GM23248 (cell line): ENCODE measurements at regions not wholly inside any gene's neighbourhood (a gene's known extent, or its start where the extent isn't known, plus 50 kb on each side); places are given as distances from the start of the nearest gene placed in this dataset.

Experiments
- DNase-seq: peaks from one replicate; pipeline ENCODE4 v3.0.0-alpha.2; 2015
- H2AFZ ChIP-seq: fragments of 200-600 bp; sonication (generic); 2 replicates; pipeline ENCODE4 v1.6.1; 2016; ENCODE audit warnings: antibody characterized with exemption
- H3F3A ChIP-seq: fragments of 200-600 bp; sonication (generic); 2 replicates; pipeline ENCODE4 v1.6.1; 2016; ENCODE audit warnings: mild to moderate bottlenecking, antibody characterized with exemption, mixed run types; ENCODE audit not compliant: insufficient read depth
- H3K27ac ChIP-seq: fragments of 200-600 bp; sonication (generic); 2 replicates; pipeline ENCODE4 v1.5.1; 2016; ENCODE audit warnings: mild to moderate bottlenecking
- H3K27me3 ChIP-seq: fragments of 200-600 bp; sonication (generic); replicated peaks from 2 replicates; pipeline ENCODE4 v1.6.1; 2016; ENCODE audit warnings: mild to moderate bottlenecking; ENCODE audit not compliant: insufficient read depth
- H3K36me3 ChIP-seq: fragments of 200-600 bp; sonication (generic); 2 replicates; pipeline ENCODE4 v1.6.1; 2016; ENCODE audit warnings: low read depth, mild to moderate bottlenecking
- H3K4me1 ChIP-seq: fragments of 200-600 bp; sonication (generic); 2 replicates; pipeline ENCODE4 v1.6.1; 2016; ENCODE audit warnings: mild to moderate bottlenecking; ENCODE audit not compliant: insufficient read depth
- H3K4me2 ChIP-seq: fragments of 200-600 bp; sonication (generic); one replicate; pipeline ENCODE4 v1.6.1; 2016; ENCODE audit warnings: mild to moderate bottlenecking; ENCODE audit not compliant: unreplicated experiment
- H3K4me3 ChIP-seq: fragments of 200-600 bp; sonication (generic); 2 replicates; pipeline ENCODE4 v1.5.1; 2016; ENCODE audit warnings: mild to moderate bottlenecking
- H3K79me2 ChIP-seq: fragments of 200-600 bp; sonication (generic); 2 replicates; pipeline ENCODE4 v1.6.1; 2016; ENCODE audit warnings: mild to moderate bottlenecking; ENCODE audit not compliant: insufficient read depth
- H3K9ac ChIP-seq: fragments of 200-600 bp; sonication (generic); 2 replicates; pipeline ENCODE4 v1.6.1; 2016; ENCODE audit warnings: mild to moderate bottlenecking
- H3K9me2 ChIP-seq: fragments of 200-600 bp; sonication (generic); 2 replicates; pipeline ENCODE4 v1.6.1; 2016; ENCODE audit warnings: mixed run types, mild to moderate bottlenecking, moderate library complexity; ENCODE audit not compliant: insufficient read depth
- H3K9me3 ChIP-seq: fragments of 200-600 bp; sonication (generic); one replicate; pipeline ENCODE4 v1.6.1; 2017; ENCODE audit warnings: low read depth
- H4K20me1 ChIP-seq: fragments of 200-600 bp; sonication (generic); 2 replicates; pipeline ENCODE4 v1.6.0; 2016; ENCODE audit not compliant: insufficient read depth
- EZH2 ChIP-seq: fragments of 200-600 bp; sonication (generic); IDR thresholded peaks from 2 replicates; pipeline ENCODE4 v1.6.1; 2018; ENCODE audit warnings: antibody characterized with exemption, mild to moderate bottlenecking; ENCODE audit not compliant: insufficient read depth, poor library complexity, severe bottlenecking
- EZH2phosphoT487 ChIP-seq: fragments of 200-600 bp; sonication (generic); IDR thresholded peaks from 2 replicates; pipeline ENCODE4 v1.6.1; 2018; ENCODE audit warnings: antibody characterized with exemption, moderate library complexity, mild to moderate bottlenecking, low read depth; ENCODE audit not compliant: insufficient read depth
- WGBS, 2 experiments: methylation state at CpG; one replicate each; pipeline ENCODE4 v1.1.6; 2015 to 2017; ENCODE audit warnings: low lambda C conversion rate in 2 of 2, low coverage in 1 of 2; ENCODE audit errors: missing lambda C conversion rate in 2 of 2; 5-methylcytosine and 5-hydroxymethylcytosine counted together
- in situ Hi-C: fragments of 300-500 bp; cut with MboI; formaldehyde crosslinking; loops from 2 replicates; pipeline ENCODE4 v1.15.0; 2020

- H3K79me2 ChIP-seq = no peaks in the 10 kb centered on the region
- no peak for DNase-seq
- H3K9me2 ChIP-seq = no peaks in the 10 kb centered on the region
- 94 to 95% methylated on average over 6 of the region's 6 CpGs for WGBS, 2 experiments
- no peak overlapping the region for H3K9ac ChIP-seq
- H3K27me3 ChIP-seq = no peaks in the 10 kb centered on the region
- no peaks in the 10 kb centered on the region for H3K36me3 ChIP-seq
- TF ChIP-seq EZH2phosphoT487 (no peak), EZH2 (no peak)
- peaks cover 52% of the 10 kb centered on the region for H3K4me1 ChIP-seq
- H3K4me3 ChIP-seq = no peak overlapping the region
- H3K9me3 ChIP-seq = no peaks in the 10 kb centered on the region
- H4K20me1 ChIP-seq = no peaks in the 10 kb centered on the region
- H2AFZ ChIP-seq = no peak overlapping the region
- peak overlapping the region; percentile 73 for H3K27ac ChIP-seq
- in situ Hi-C loops = no loop called here
- no peak overlapping the region for H3K4me2 ChIP-seq
- peaks cover 53% of the 10 kb centered on the region for H3F3A ChIP-seq
These were observed 136.7 kb downstream of the DKK1 start for GRCh38 chr10:52450762-52451291.

GRCh38 chr10:52451817-52452216 lies 137.7 kb downstream of the DKK1 start:
- H4K20me1 ChIP-seq = no peaks in the 10 kb centered on the region
- no peaks in the 10 kb centered on the region for H3K9me2 ChIP-seq
- H2AFZ ChIP-seq = peak overlapping the region; percentile 30; the same call in 1 of the 2 replicates
- no peaks in the 10 kb centered on the region for H3K27me3 ChIP-seq
- no peaks in the 10 kb centered on the region for H3K9me3 ChIP-seq
- no peaks in the 10 kb centered on the region for H3K79me2 ChIP-seq
- H3K4me3 ChIP-seq = 0 out of 2 replicates have a peak overlapping the region, but pooled peaks have one; percentile 10
- H3K4me1 ChIP-seq = peaks cover 49% of the 10 kb centered on the region
- H3K27ac ChIP-seq = peak overlapping the region; percentile 73
- in situ Hi-C loops = no loop called here
- TF ChIP-seq EZH2 = no peak
- TF ChIP-seq EZH2phosphoT487 = no peak
- DNase-seq = peak; percentile 91
- H3K9ac ChIP-seq = no peak overlapping the region
- peak overlapping the region; percentile 51 for H3K4me2 ChIP-seq
- peaks cover 56% of the 10 kb centered on the region for H3F3A ChIP-seq
- H3K36me3 ChIP-seq = no peaks in the 10 kb centered on the region

- no peaks in the 10 kb centered on the region for H3K9me2 ChIP-seq
- no peaks in the 10 kb centered on the region for H4K20me1 ChIP-seq
- H3K4me1 ChIP-seq = peaks cover 47% of the 10 kb centered on the region
- H3K9me3 ChIP-seq = no peaks in the 10 kb centered on the region
- TF ChIP-seq EZH2phosphoT487 = no peak
- TF ChIP-seq EZH2 = no peak
- DNase-seq = no peak
- H3K79me2 ChIP-seq = no peaks in the 10 kb centered on the region
- H3F3A ChIP-seq = peaks cover 50% of the 10 kb centered on the region
- peak overlapping the region; percentile 51 for H3K4me2 ChIP-seq
- in situ Hi-C loops = no loop called here
- H3K36me3 ChIP-seq = no peaks in the 10 kb centered on the region
- 89 to 90% methylated on average over 11 to 12 of the region's 12 CpGs for WGBS, 2 experiments
- no peak overlapping the region for H3K4me3 ChIP-seq
- H2AFZ ChIP-seq = peak overlapping the region; percentile 30; the same call in 1 of the 2 replicates
- H3K27ac ChIP-seq = peak overlapping the region; percentile 73
- no peaks in the 10 kb centered on the region for H3K27me3 ChIP-seq
- H3K9ac ChIP-seq = no peak overlapping the region
These were observed 138.8 kb downstream of the DKK1 start for GRCh38 chr10:52452600-52453493.

- no peak overlapping the region for H3K27ac ChIP-seq
- peaks cover 45% of the 10 kb centered on the region for H3F3A ChIP-seq
- H3K27me3 ChIP-seq = no peaks in the 10 kb centered on the region
- no peaks in the 10 kb centered on the region for H3K36me3 ChIP-seq
- H4K20me1 ChIP-seq = no peaks in the 10 kb centered on the region
- no peaks in the 10 kb centered on the region for H3K9me2 ChIP-seq
- in situ Hi-C loops = no loop called here
- H3K4me1 ChIP-seq = peaks cover 41% of the 10 kb centered on the region
- no peak overlapping the region for H2AFZ ChIP-seq
- H3K4me2 ChIP-seq = no peak overlapping the region
- H3K4me3 ChIP-seq = no peak overlapping the region
- DNase-seq = no peak
- TF ChIP-seq EZH2phosphoT487 (no peak), EZH2 (no peak)
- H3K79me2 ChIP-seq = no peaks in the 10 kb centered on the region
- H3K9ac ChIP-seq = no peak overlapping the region
- WGBS, 2 experiments = 96 to 98% methylated on average over 1 of the region's 1 CpG
- no peaks in the 10 kb centered on the region for H3K9me3 ChIP-seq
These were observed 139.4 kb downstream of the DKK1 start for GRCh38 chr10:52453501-52453900.
